NOMO-1 treated with DMSO at 0.1 percent for 48 hours (cell line): ENCODE measurements at regions not wholly inside any gene's neighbourhood (a gene's known extent, or its start where the extent isn't known, plus 50 kb on each side); places are given as distances from the start of the nearest gene placed in this dataset.
"Not testable (repeated sequence)": the region's sequence is repeated elsewhere in the genome, so short reads cannot be mapped to it uniquely, and the experiment has no call there.

Experiments
- DNase-seq: peaks from one replicate; lab custom pipeline; 2025; ENCODE audit not compliant: unreplicated experiment; lab: John Stamatoyannopoulos, UW

- no peak for DNase-seq
Observed at GRCh38 chr5:143947313-143947712, 135.4 kb downstream of the HMHB1 start.

GRCh38 chr5:143952809-143953208, 140.8 kb downstream of the HMHB1 start:
- DNase-seq: no peak

- no peak for DNase-seq
Observed at GRCh38 chr5:143953851-143954250, 141.9 kb downstream of the HMHB1 start.

GRCh38 chr5:143955141-143955540, 143.2 kb downstream of the HMHB1 start:
- no peak for DNase-seq

- DNase-seq: no peak
Observed at GRCh38 chr5:143957455-143957854, 145.5 kb downstream of the HMHB1 start.

GRCh38 chr5:143962201-143962600, 150.2 kb downstream of the HMHB1 start:
- no peak for DNase-seq

- DNase-seq: peak; percentile 34
Observed at GRCh38 chr5:143964919-143965318, 153.0 kb downstream of the HMHB1 start.

- no peak for DNase-seq
Observed at GRCh38 chr5:143966280-143966679, 154.3 kb downstream of the HMHB1 start.

GRCh38 chr5:143968071-143968878, 156.3 kb downstream of the HMHB1 start:
- peak; percentile 15 for DNase-seq

GRCh38 chr5:143970159-143970558, 158.2 kb downstream of the HMHB1 start:
- DNase-seq: no peak

- peak; percentile 5 for DNase-seq
Observed at GRCh38 chr5:143972068-143972467, 160.1 kb downstream of the HMHB1 start.

- DNase-seq: no peak
Observed at GRCh38 chr5:143976055-143976454, 164.1 kb downstream of the HMHB1 start.

GRCh38 chr5:143977891-143978461, 166.0 kb downstream of the HMHB1 start:
- no peak for DNase-seq

- no peak for DNase-seq
Observed at GRCh38 chr5:143979044-143979690, 167.2 kb downstream of the HMHB1 start.

GRCh38 chr5:143980506-143980905, 168.5 kb downstream of the HMHB1 start:
- no peak for DNase-seq

GRCh38 chr5:143982957-143983356, 171.0 kb downstream of the HMHB1 start:
- DNase-seq: not testable (repeated sequence)

GRCh38 chr5:143985832-143986515, 174.0 kb downstream of the HMHB1 start:
- DNase-seq: no peak

- no peak for DNase-seq
Observed at GRCh38 chr5:143986516-143987212, 174.7 kb downstream of the HMHB1 start.

- DNase-seq: no peak
Observed at GRCh38 chr5:143987264-143987663, 175.3 kb downstream of the HMHB1 start.

- no peak for DNase-seq
Observed at GRCh38 chr5:143987751-143988560, 176.0 kb downstream of the HMHB1 start.
